MM.1S (cell line): ENCODE measurements at regions not wholly inside any gene's neighbourhood (a gene's known extent, or its start where the extent isn't known, plus 50 kb on each side); places are given as distances from the start of the nearest gene placed in this dataset.

Experiments
- EZH2 ChIP-seq: fragments of 300-600 bp; sonication (generic); optimal IDR thresholded peaks from 2 replicates; pipeline ENCODE3; 2017; ENCODE audit warnings: low read depth, mild to moderate bottlenecking, antibody characterized with exemption, low read length, mixed read lengths
- TF ChIP-seq, protein P1 (sequence below): fragments of 300-600 bp; sonication (generic); IDR thresholded peaks from 2 replicates; pipeline ENCODE4 v1.5.1; 2016; ENCODE audit warnings: antibody characterized with exemption, low read length, mixed read lengths

DNA sequence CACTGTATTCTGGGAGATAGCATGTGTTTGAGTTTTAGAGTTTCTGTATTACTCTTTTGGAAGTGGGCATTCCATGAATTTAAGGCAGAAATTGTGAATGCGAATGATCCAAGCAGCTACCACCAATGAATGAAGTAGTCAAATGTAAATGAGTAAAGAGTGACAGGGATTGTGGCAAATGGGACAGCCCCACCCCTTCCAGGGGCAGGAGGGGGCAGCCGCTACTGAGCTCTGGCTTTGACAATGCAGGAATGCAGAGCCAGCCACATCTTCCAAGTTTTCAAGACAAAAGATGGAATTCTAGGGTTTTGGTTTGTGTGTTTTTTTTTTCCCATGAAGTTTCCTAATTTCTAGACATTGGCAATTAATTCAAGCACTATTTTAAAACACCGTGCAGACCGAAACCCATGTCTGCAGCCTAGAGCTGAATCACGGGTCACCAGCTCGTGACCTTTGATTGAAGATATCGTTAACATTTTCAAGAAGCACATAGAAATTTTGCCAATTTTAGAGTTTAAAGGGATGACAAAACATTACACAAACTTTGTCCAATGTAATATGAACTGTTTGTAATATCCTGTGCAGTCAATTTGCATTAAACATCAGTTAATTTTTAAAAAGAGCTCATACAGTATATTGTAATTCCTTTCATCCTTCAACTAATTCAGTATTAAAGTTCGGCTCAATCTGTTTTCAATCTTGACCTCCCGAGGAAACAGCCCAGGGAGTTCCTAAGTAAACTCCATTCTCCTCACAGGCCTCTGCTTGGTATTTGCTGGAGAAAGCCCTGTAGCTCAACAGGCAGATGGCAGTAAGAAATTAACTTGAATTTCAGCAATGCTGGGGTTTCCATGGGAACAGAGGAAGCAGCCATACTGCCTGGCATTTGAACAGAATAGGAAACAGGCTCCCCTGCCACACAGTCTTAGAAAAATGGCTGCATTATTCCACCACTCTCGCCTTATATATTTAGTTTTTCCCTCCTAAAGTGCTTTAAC is 83.4 kb downstream of the UCHL1 start:
- TF ChIP-seq, protein P1, sequence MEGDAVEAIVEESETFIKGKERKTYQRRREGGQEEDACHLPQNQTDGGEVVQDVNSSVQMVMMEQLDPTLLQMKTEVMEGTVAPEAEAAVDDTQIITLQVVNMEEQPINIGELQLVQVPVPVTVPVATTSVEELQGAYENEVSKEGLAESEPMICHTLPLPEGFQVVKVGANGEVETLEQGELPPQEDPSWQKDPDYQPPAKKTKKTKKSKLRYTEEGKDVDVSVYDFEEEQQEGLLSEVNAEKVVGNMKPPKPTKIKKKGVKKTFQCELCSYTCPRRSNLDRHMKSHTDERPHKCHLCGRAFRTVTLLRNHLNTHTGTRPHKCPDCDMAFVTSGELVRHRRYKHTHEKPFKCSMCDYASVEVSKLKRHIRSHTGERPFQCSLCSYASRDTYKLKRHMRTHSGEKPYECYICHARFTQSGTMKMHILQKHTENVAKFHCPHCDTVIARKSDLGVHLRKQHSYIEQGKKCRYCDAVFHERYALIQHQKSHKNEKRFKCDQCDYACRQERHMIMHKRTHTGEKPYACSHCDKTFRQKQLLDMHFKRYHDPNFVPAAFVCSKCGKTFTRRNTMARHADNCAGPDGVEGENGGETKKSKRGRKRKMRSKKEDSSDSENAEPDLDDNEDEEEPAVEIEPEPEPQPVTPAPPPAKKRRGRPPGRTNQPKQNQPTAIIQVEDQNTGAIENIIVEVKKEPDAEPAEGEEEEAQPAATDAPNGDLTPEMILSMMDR, result no peak
- no peak for TF ChIP-seq EZH2
